ENCODE measurements at regions not wholly inside any gene's neighbourhood (a gene's known extent, or its start where the extent isn't known, plus 50 kb on each side); places are given as distances from the start of the nearest gene placed in this dataset.

DNA sequence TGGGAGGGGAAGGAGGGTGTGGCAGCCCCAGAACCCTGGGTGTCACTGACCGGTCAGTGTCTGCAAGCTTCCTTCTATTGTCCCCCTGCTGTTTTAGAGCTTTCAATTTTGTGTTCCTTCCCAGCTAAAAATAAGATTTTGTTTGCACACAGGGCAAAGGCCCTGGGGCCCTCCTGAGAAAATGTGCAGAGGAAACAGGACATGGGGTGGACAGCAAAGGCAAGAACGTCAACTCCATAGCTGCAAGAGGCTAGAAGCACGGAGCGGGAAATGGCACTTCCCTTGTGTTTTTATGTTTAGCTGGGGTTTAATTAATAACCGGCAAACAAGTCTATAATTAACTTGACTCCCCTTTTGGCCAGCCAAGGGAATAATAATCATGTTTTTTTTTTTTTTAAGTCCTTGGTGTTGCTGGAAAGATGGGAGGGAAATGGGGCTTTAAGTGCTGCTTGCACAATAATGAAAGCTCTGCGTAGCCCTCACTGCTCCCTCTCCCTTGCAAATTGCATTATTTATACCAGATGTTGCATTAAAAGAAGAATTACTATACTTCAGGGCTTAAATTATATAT lies 261.4 kb upstream of the USP24 start:
- H3K4me3 ChIP-seq (ENCODE audit: low read depth, low read length): no peak overlapping the region
- no peak for DNase-seq (ENCODE audit: low read depth, low spot score)
- ChIA-PET POLR2A (interaction anchor here (1.0 kb wide), 1 partner anchor 31 kb away, joined by 5 read pairs; no protein-coding TSS in a partner anchor), CTCF (interaction anchor here (0.7 to 1.6 kb wide), 7 partner anchors 12 to 1344 kb away, joined by 3 to 5 read pairs (median 4); no protein-coding TSS in a partner anchor)
- TF ChIP-seq, protein P1, sequence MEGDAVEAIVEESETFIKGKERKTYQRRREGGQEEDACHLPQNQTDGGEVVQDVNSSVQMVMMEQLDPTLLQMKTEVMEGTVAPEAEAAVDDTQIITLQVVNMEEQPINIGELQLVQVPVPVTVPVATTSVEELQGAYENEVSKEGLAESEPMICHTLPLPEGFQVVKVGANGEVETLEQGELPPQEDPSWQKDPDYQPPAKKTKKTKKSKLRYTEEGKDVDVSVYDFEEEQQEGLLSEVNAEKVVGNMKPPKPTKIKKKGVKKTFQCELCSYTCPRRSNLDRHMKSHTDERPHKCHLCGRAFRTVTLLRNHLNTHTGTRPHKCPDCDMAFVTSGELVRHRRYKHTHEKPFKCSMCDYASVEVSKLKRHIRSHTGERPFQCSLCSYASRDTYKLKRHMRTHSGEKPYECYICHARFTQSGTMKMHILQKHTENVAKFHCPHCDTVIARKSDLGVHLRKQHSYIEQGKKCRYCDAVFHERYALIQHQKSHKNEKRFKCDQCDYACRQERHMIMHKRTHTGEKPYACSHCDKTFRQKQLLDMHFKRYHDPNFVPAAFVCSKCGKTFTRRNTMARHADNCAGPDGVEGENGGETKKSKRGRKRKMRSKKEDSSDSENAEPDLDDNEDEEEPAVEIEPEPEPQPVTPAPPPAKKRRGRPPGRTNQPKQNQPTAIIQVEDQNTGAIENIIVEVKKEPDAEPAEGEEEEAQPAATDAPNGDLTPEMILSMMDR (IDR thresholded peaks at IDR 0.05; ENCODE audit: insufficient read depth, low read length, missing control alignments): no peak

GRCh38 chr1:55474168-55474786 lies 259.1 kb upstream of the USP24 start:
- TF ChIP-seq, protein P1 (IDR thresholded peaks at IDR 0.05; ENCODE audit: insufficient read depth, low read length, missing control alignments): no peak
- H3K4me3 ChIP-seq (ENCODE audit: low read depth, low read length): no peak overlapping the region
- ChIA-PET POLR2A (no interaction called here), CTCF (interaction anchor here (0.6 to 1.2 kb wide), 2 partner anchors 135 to 1111 kb away, joined by 3 to 4 read pairs; no protein-coding TSS in a partner anchor)
- DNase-seq (ENCODE audit: low read depth, low spot score): no peak

DNA sequence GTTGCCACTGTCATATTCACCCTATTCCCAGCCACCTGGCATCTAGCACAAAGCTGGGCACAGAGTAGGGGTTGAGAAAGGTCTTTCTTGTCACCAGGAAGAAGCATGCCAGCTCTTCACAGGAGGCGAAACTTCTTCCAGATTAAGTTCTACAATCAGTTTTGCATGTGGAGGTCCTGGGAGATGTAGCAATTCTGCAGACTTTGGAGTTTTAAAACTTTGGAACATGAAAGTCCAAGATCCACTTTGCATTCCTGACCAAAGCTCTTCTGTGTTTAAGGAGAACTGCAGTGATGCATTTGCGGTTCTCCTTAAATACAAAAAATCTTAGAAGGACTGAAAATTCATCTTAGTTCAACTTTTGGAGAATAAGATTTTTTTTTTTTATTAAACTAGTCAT lies 258.5 kb upstream of the USP24 start:
- DNase-seq (ENCODE audit: low read depth, low spot score): no peak
- no peak overlapping the region for H3K4me3 ChIP-seq (ENCODE audit: low read depth, low read length)
- ChIA-PET CTCF (interaction anchor here (0.6 to 1.2 kb wide), 3 partner anchors 26 to 1111 kb away, joined by 3 to 4 read pairs (median 3); no protein-coding TSS in a partner anchor), POLR2A (no interaction called here)
- TF ChIP-seq, protein P1 (IDR thresholded peaks at IDR 0.05; ENCODE audit: insufficient read depth, low read length, missing control alignments): no peak

DNA sequence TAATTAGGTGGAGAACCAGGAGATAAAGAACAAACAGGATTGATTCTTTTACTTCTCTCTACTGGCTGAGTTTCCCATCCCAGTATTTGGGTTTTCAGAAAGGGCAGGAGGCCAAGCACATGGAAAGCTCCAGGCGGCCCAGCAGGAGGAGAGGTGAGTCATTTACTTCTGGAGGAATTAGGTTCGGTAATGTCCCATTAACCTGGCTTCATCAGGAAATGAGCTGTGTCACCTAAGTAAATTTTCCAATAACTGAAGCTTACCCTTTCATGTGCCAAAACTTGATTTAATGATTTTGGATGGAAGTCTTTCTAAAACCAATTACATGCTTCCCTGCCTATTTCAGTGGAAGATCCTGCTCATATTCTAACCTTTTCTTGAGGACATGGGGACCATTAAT lies 257.6 kb upstream of the USP24 start:
- TF ChIP-seq, protein P1 (IDR thresholded peaks at IDR 0.05; ENCODE audit: insufficient read depth, low read length, missing control alignments): no peak
- no peak overlapping the region for H3K4me3 ChIP-seq (ENCODE audit: low read depth, low read length)
- ChIA-PET POLR2A (no interaction called here), CTCF (interaction anchor here (0.9 to 1.2 kb wide), 4 partner anchors 10 to 1112 kb away, joined by 3 to 4 read pairs (median 3); no protein-coding TSS in a partner anchor)
- no peak for DNase-seq (ENCODE audit: low read depth, low spot score)

GRCh38 chr1:55472115-55472514 lies 257.0 kb upstream of the USP24 start:
- no peak for DNase-seq (ENCODE audit: low read depth, low spot score)
- ChIA-PET CTCF (interaction anchor here (1.1 to 1.8 kb wide), 3 partner anchors 8 to 96 kb away, joined by 3 to 9 read pairs (median 5); no protein-coding TSS in a partner anchor), POLR2A (no interaction called here)
- H3K4me3 ChIP-seq (ENCODE audit: low read depth, low read length): no peak overlapping the region
- TF ChIP-seq, protein P1 (IDR thresholded peaks at IDR 0.05; ENCODE audit: insufficient read depth, low read length, missing control alignments): no peak

DNA sequence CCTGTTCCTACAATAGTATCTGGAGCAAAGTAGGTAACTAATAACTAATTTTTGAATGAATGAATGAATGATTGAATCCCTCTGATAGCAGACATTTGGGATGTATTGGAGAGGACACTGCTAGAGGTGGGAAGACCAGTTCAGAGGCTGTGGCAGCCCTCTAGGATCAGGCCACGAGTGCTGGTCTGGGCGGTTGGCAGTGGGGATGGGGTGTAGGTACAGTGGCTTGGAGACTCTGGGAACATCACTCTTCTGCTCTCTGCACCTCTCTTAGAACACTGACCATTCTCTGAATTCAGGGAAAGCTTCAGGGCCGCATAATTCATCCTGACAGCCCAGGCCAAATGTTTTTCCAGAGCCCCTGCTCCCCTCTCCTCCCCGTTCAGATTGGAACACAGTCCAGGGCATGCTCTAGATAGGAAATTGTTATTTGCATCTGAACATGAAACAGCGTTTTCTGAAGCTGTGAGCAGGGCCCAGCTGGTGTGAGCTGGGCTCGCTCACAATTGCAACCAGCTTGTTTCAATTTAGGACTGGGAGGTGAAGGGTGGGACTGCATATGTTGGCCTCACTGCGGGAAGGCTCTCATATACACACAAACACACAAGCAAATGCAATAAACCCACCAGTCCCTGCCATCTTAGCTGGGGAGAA lies 253.1 kb upstream of the USP24 start:
- no peak for DNase-seq (ENCODE audit: low read depth, low spot score)
- TF ChIP-seq, protein P1 (IDR thresholded peaks at IDR 0.05; ENCODE audit: insufficient read depth, low read length, missing control alignments): no peak
- ChIA-PET POLR2A (no interaction called here), CTCF (interaction anchor here (1.0 to 1.5 kb wide), 3 partner anchors 13 to 1242 kb away, joined by 3 to 6 read pairs (median 3); no protein-coding TSS in a partner anchor)
- no peak overlapping the region for H3K4me3 ChIP-seq (ENCODE audit: low read depth, low read length)

All from AG04449 (cell line).